ENCODE measurements at regions not wholly inside any gene's neighbourhood (a gene's known extent, or its start where the extent isn't known, plus 50 kb on each side); places are given as distances from the start of the nearest gene placed in this dataset.

DNA sequence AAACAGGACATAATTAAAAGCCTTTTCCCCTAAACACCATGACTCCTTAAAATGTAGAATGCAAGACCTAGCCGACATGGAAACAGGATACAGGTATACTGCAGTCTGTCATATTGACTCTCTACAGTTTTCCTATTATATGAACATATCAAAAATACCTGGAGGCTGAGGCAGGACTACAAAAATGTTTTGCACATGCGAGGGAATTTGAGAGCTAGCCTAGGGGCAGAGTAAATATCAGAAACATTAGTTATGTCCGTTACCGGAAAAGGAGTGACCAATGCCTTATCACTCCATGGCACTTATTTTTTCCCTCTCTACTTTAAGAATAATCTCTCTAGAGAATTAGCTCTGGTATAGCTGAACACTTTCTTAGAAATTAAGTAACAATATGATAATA lies 732.3 kb downstream of the TUSC7 start:
- no peak for DNase-seq (ENCODE audit: low spot score)
- H3K27ac ChIP-seq: no peak overlapping the region
- H3K4me3 ChIP-seq: no peak overlapping the region
- no peak for TF ChIP-seq CTCF (IDR thresholded peaks at IDR 0.05)

DNA sequence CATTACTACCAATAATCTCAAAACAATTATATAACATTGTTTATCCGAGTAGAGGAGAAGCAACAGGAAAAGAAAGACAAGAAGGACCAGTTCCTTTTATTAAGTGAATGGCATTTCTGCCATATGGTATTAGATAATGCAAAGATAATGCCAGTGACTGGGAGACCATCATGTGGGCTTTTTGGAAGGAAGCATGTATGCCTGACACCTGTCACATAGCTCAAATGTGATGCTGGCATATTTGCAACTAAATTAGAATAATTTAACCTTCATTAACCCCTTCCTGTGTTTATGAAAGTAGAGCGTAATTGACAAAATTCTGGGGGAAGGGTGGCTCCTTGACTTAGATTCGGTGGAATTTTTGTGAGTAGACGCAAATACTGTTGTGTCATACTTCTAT lies 733.0 kb downstream of the TUSC7 start:
- Histone ChIP-seq H3K4me3 (no peak overlapping the region), H3K27ac (no peak overlapping the region)
- DNase-seq (ENCODE audit: low spot score): no peak
- TF ChIP-seq CTCF (IDR thresholded peaks at IDR 0.05): no peak

DNA sequence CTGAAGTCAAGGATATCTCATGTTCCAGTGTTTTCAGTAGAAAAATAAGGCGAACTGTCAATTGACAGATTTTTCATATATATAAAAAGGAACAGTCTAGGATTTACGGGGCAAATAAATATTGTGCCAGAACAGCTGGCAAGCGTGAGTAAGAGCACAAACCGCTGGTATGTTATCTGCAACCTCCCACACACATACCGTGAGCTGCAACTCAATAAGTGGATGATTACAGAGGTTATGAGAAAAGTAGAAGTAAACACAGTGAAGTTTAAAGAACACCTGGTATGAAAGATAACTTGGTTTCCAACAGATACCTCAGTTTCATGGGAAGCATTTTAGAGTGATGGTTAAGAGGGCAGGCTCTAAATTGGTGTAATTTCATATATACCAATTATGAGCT lies 733.4 kb downstream of the TUSC7 start:
- Histone ChIP-seq H3K27ac (no peak overlapping the region), H3K4me3 (no peak overlapping the region)
- DNase-seq (ENCODE audit: low spot score): no peak
- no peak for TF ChIP-seq CTCF (IDR thresholded peaks at IDR 0.05)

GRCh38 chr3:117444175-117444574 lies 734.6 kb downstream of the TUSC7 start:
- no peak for DNase-seq (ENCODE audit: low spot score)
- Histone ChIP-seq H3K4me3 (no peak overlapping the region), H3K27ac (no peak overlapping the region)
- TF ChIP-seq CTCF (IDR thresholded peaks at IDR 0.05): no peak

GRCh38 chr3:117447419-117447818 lies 737.8 kb downstream of the TUSC7 start:
- no peak overlapping the region for H3K4me3 ChIP-seq
- no peak for DNase-seq (ENCODE audit: low spot score)
- TF ChIP-seq CTCF (IDR thresholded peaks at IDR 0.05): no peak
- H3K27ac ChIP-seq: no peak overlapping the region

GRCh38 chr3:117450026-117450425 lies 740.4 kb downstream of the TUSC7 start:
- DNase-seq (ENCODE audit: low spot score): no peak
- TF ChIP-seq CTCF (IDR thresholded peaks at IDR 0.05): no peak
- H3K27ac ChIP-seq: no peak overlapping the region
- H3K4me3 ChIP-seq: no peak overlapping the region

DNA sequence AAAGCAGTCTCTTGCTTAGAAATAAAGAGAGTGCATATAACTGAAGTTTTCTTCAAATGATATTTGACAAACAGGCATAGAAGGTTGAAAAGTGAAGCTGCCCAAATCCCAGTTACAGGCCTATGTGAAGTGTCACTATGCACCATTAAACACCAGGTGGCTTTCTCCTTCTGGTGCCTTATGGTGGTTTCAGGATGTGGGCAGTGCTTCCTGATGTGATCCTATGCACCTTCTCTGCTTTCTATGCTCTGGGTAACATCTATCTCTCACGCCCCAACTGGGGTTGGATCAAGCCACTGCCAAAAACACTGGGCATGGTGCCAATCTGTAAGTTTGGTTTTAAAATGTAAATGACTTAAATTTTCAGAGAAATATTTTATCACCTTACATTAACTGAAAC lies 744.7 kb downstream of the TUSC7 start:
- DNase-seq (ENCODE audit: low spot score): no peak
- H3K27ac ChIP-seq: no peak overlapping the region
- no peak for TF ChIP-seq CTCF (IDR thresholded peaks at IDR 0.05)
- no peak overlapping the region for H3K4me3 ChIP-seq

Data from coronary artery (tissue), 2 donors.